CD14-positive monocyte (primary cell): ENCODE measurements at regions not wholly inside any gene's neighbourhood (a gene's known extent, or its start where the extent isn't known, plus 50 kb on each side); places are given as distances from the start of the nearest gene placed in this dataset.

ENCODE experiments used
- DNase-seq, 3 donors: peaks; one replicate each; pipeline ENCODE4 v3.0.0-alpha.2; 2011 to 2022
- H2AFZ ChIP-seq: 2 replicates; pipeline ENCODE4 v1.6.0; 2012; ENCODE audit warnings: mild to moderate bottlenecking, low read depth, low read length, inconsistent platforms; ENCODE audit not compliant: insufficient read depth, poor library complexity, severe bottlenecking
- H3K27ac ChIP-seq, 2 donors: 1 replicate in 1 of 2; 2 replicates in 1 of 2; pipeline ENCODE4 v1.5.1; 2012 to 2013; ENCODE audit warnings: low read length in 2 of 2, control low read depth in 1 of 2, inconsistent platforms in 1 of 2, low read depth in 1 of 2, mild to moderate bottlenecking in 1 of 2
- H3K27me3 ChIP-seq, 2 donors: one replicate each; pipeline versions ENCODE4 v1.6.0 to v1.6.1; 2011 to 2013; ENCODE audit warnings: low read length in 2 of 2; ENCODE audit not compliant: control insufficient read depth in 2 of 2, insufficient read depth in 2 of 2
- H3K36me3 ChIP-seq, 2 donors: replicated peaks in 1 of 2; 1 replicate in 1 of 2; 2 replicates in 1 of 2; pipeline versions ENCODE4 v1.5.1 to v1.6.1; 2012 to 2013; ENCODE audit warnings: low read length in 2 of 2, control low read depth in 1 of 2, inconsistent platforms in 1 of 2, mild to moderate bottlenecking in 1 of 2; ENCODE audit not compliant: insufficient read depth in 2 of 2, control insufficient read depth in 1 of 2
- H3K4me1 ChIP-seq, 2 donors: 1 replicate in 1 of 2; 2 replicates in 1 of 2; pipeline versions ENCODE4 v1.5.1 to v1.6.1; 2012 to 2013; ENCODE audit warnings: low read length in 2 of 2, control low read depth in 1 of 2, inconsistent platforms in 1 of 2, mild to moderate bottlenecking in 1 of 2, moderate library complexity in 1 of 2; ENCODE audit not compliant: insufficient read depth in 2 of 2, control insufficient read depth in 1 of 2
- H3K4me2 ChIP-seq: replicated peaks from 2 replicates; pipeline ENCODE3; 2012; ENCODE audit warnings: low read length, moderate library complexity, mild to moderate bottlenecking; ENCODE audit not compliant: poor library complexity, severe bottlenecking; ENCODE audit errors: extremely low read depth
- H3K4me3 ChIP-seq, 3 experiments: fragments of 200-600 bp in 1 of 3; sonication (generic) in 1 of 3; replicated peaks in 1 of 3; 1 replicate in 2 of 3; 2 replicates in 1 of 3; pipeline ENCODE4 v1.5.1; 2011 to 2013; ENCODE audit warnings: low read length in 3 of 3, mild to moderate bottlenecking in 3 of 3, control low read depth in 2 of 3, low read depth in 2 of 3, inconsistent platforms in 1 of 3, moderate library complexity in 1 of 3
- H3K79me2 ChIP-seq: 2 replicates; pipeline ENCODE4 v1.6.0; 2012; ENCODE audit warnings: mild to moderate bottlenecking, control low read depth, inconsistent platforms, low read length, moderate library complexity; ENCODE audit not compliant: insufficient read depth
- H3K9ac ChIP-seq: 2 replicates; pipeline ENCODE4 v1.6.0; 2017; ENCODE audit warnings: low read length, mild to moderate bottlenecking; ENCODE audit not compliant: insufficient read depth, poor library complexity, severe bottlenecking
- H3K9me3 ChIP-seq, 2 donors: replicated peaks in 1 of 2; 1 replicate in 1 of 2; 2 replicates in 1 of 2; pipeline versions ENCODE4 v1.5.1 to v1.6.1; 2012 to 2013; ENCODE audit warnings: low read length in 2 of 2, control low read depth in 1 of 2; ENCODE audit not compliant: control insufficient read depth in 1 of 2, insufficient read depth in 1 of 2
- H4K20me1 ChIP-seq: 2 replicates; pipeline ENCODE4 v1.6.0; 2012; ENCODE audit warnings: mild to moderate bottlenecking, low read length, control low read depth, moderate library complexity; ENCODE audit not compliant: insufficient read depth
- H3K27ac Mint-ChIP-seq, 7 donors: one replicate each; pipeline ENCODE4 v1.8.0; 2020; ENCODE audit warnings: mild to moderate bottlenecking in 7 of 7, mixed read lengths in 7 of 7, moderate library complexity in 6 of 7, inconsistent platforms in 2 of 7
- H3K27me3 Mint-ChIP-seq, 3 donors: one replicate each; pipeline ENCODE4 v1.8.0; 2021 to 2022; ENCODE audit warnings: low read depth in 3 of 3, mild to moderate bottlenecking in 3 of 3, mixed read lengths in 3 of 3, moderate library complexity in 3 of 3, inconsistent platforms in 1 of 3
- H3K36me3 Mint-ChIP-seq, 2 donors: one replicate each; pipeline ENCODE4 v1.8.0; 2020; ENCODE audit warnings: mixed read lengths in 2 of 2, inconsistent platforms in 1 of 2, mild to moderate bottlenecking in 1 of 2
- H3K4me1 Mint-ChIP-seq: one replicate; pipeline ENCODE4 v1.8.0; 2020; ENCODE audit warnings: mild to moderate bottlenecking, mixed read lengths
- H3K4me3 Mint-ChIP-seq, 2 donors: one replicate each; pipeline ENCODE4 v1.8.0; 2020; ENCODE audit warnings: mild to moderate bottlenecking in 2 of 2, mixed read lengths in 2 of 2, moderate library complexity in 1 of 2
- H3K9me3 Mint-ChIP-seq, 7 donors: one replicate each; pipeline ENCODE4 v1.8.0; 2020 to 2022; ENCODE audit warnings: mixed read lengths in 7 of 7, mild to moderate bottlenecking in 6 of 7, moderate library complexity in 6 of 7, inconsistent platforms in 2 of 7
- CTCF ChIP-seq: fragments of 200-600 bp; IDR thresholded peaks from one replicate; pipeline ENCODE4 v1.8.0; 2022; ENCODE audit warnings: antibody characterized with exemption, mild to moderate bottlenecking
- WGBS: methylation state at CpG from one replicate; pipeline ENCODE4 v1.1.5; 2013; ENCODE audit warnings: missing lambda C conversion rate; ENCODE audit not compliant: insufficient coverage; 5-methylcytosine and 5-hydroxymethylcytosine counted together
- intact Hi-C, 2 donors: fragments of 100-400 bp; cut with micrococcal nuclease; formaldehyde crosslinking; loops; one replicate each; pipeline versions ENCODE4 v1.15.0 to v1.15.1; 2023

GRCh38 chr2:53235836-53236582 lies 531.6 kb upstream of the CHAC2 start:
- Histone ChIP-seq H3K79me2 (no peaks in the 10 kb centered on the region), H2AFZ (no peak overlapping the region), H3K4me1 (no peaks in the 10 kb centered on the region), H3K4me3 (no peak overlapping the region), H3K27ac (no peak overlapping the region), H3K36me3 (no peaks in the 10 kb centered on the region), H3K9me3 (no peaks in the 10 kb centered on the region), H3K9ac (no peak overlapping the region), H3K4me2 (no peak overlapping the region), H3K27me3 (no peaks in the 10 kb centered on the region), H4K20me1 (no peaks in the 10 kb centered on the region)
- H3K4me3 Mint-ChIP-seq: no peak overlapping the region
- H3K4me1 Mint-ChIP-seq: no peaks in the 10 kb centered on the region
- H3K36me3 Mint-ChIP-seq: no peaks in the 10 kb centered on the region
- DNase-seq: no peak
- no CpG with 5 or more reads among the region's 1 CpG for WGBS
- no peaks in the 10 kb centered on the region for H3K9me3 Mint-ChIP-seq
- intact Hi-C loops: no loop called here
- no peak overlapping the region for H3K27ac Mint-ChIP-seq
- TF ChIP-seq CTCF: no peak
- no peaks in the 10 kb centered on the region for H3K27me3 Mint-ChIP-seq

- TF ChIP-seq CTCF: no peak
- no peaks in the 10 kb centered on the region for H3K4me1 ChIP-seq
- Mint-ChIP-seq H3K27ac (no peak overlapping the region), H3K9me3 (no peaks in the 10 kb centered on the region), H3K36me3 (no peaks in the 10 kb centered on the region), H3K27me3 (no peaks in the 10 kb centered on the region), H3K4me3 (no peak overlapping the region), H3K4me1 (no peaks in the 10 kb centered on the region)
- no peak overlapping the region for H2AFZ ChIP-seq
- no peaks in the 10 kb centered on the region for H3K36me3 ChIP-seq
- no peak overlapping the region for H3K27ac ChIP-seq
- no peaks in the 10 kb centered on the region for H3K79me2 ChIP-seq
- no peak for DNase-seq
- 0% methylated on average over 1 of the region's 1 CpG for WGBS
- H3K9ac ChIP-seq: no peak overlapping the region
- H3K4me3 ChIP-seq: no peak overlapping the region
- H3K9me3 ChIP-seq: no peaks in the 10 kb centered on the region
- no peak overlapping the region for H3K4me2 ChIP-seq
- H3K27me3 ChIP-seq: no peaks in the 10 kb centered on the region
- no peaks in the 10 kb centered on the region for H4K20me1 ChIP-seq
- intact Hi-C loops: no loop called here
Measured at GRCh38 chr2:53234548-53234903, 533.1 kb upstream of the CHAC2 start.
